Spleen (tissue), 11 donors: ENCODE measurements at regions not wholly inside any gene's neighbourhood (a gene's known extent, or its start where the extent isn't known, plus 50 kb on each side); places are given as distances from the start of the nearest gene placed in this dataset.

Source experiments
- DNase-seq: peaks from one replicate; pipeline ENCODE4 v3.0.0-alpha.2; 2020
- H3K27ac ChIP-seq, 8 donors: fragments of 200-600 bp; sonication (generic) in 7 of 8; 1 replicate in 4 of 8; 2 replicates in 4 of 8; pipeline versions ENCODE4 v1.5.0 to v1.8.0; 2016 to 2021; ENCODE audit warnings: inconsistent platforms in 4 of 8, mild to moderate bottlenecking in 4 of 8, moderate library complexity in 1 of 8
- H3K27me3 ChIP-seq, 7 donors: fragments of 200-600 bp; sonication (generic) in 6 of 7; replicated peaks in 1 of 7; 1 replicate in 4 of 7; 2 replicates in 3 of 7; pipeline versions ENCODE4 v1.5.0 to v1.8.0; 2016 to 2021; ENCODE audit warnings: inconsistent platforms in 3 of 7, mild to moderate bottlenecking in 1 of 7
- H3K36me3 ChIP-seq, 6 donors: fragments of 200-600 bp; sonication (generic) in 5 of 6; 1 replicate in 4 of 6; 2 replicates in 2 of 6; pipeline versions ENCODE4 v1.5.0 to v1.8.0; 2016 to 2021; ENCODE audit warnings: inconsistent platforms in 2 of 6
- H3K4me1 ChIP-seq, 6 donors: fragments of 200-600 bp; sonication (generic) in 5 of 6; 1 replicate in 3 of 6; 2 replicates in 3 of 6; pipeline versions ENCODE4 v1.5.0 to v1.8.0; 2016 to 2021; ENCODE audit warnings: inconsistent platforms in 3 of 6
- H3K4me3 ChIP-seq, 8 donors: fragments of 200-600 bp; sonication (generic) in 7 of 8; 1 replicate in 4 of 8; 2 replicates in 4 of 8; pipeline versions ENCODE4 v1.5.0 to v1.8.0; 2016 to 2021; ENCODE audit warnings: inconsistent platforms in 4 of 8, mild to moderate bottlenecking in 4 of 8, moderate library complexity in 2 of 8
- H3K9me3 ChIP-seq, 8 donors: fragments of 200-600 bp; sonication (generic) in 7 of 8; 1 replicate in 4 of 8; 2 replicates in 4 of 8; pipeline versions ENCODE4 v1.5.0 to v1.8.0; 2016 to 2021; ENCODE audit warnings: inconsistent platforms in 4 of 8
- CTCF ChIP-seq, 11 experiments: fragments of 200-600 bp in 7 of 11; fragments of 450-650 bp in 4 of 11; sonication (generic) in 4 of 11; IDR thresholded peaks in 8 of 11; conservative IDR thresholded peaks in 3 of 11; 1 replicate in 7 of 11; 2 replicates in 4 of 11; pipeline versions ENCODE4 v1.4.0 to v1.8.0; 2016 to 2021; ENCODE audit warnings: antibody characterized with exemption in 11 of 11, inconsistent platforms in 4 of 11, mild to moderate bottlenecking in 1 of 11
- POLR2A ChIP-seq, 3 donors: fragments of 450-650 bp; IDR thresholded peaks; one replicate each; pipeline ENCODE4 v1.5.1; 2017; ENCODE audit warnings: antibody characterized with exemption in 3 of 3, mild to moderate bottlenecking in 1 of 3
- POLR2AphosphoS5 ChIP-seq, 3 donors: sonication (generic); formaldehyde crosslinking; IDR thresholded peaks; one replicate each; pipeline ENCODE4 v1.5.1; 2017; ENCODE audit warnings: antibody characterized with exemption in 3 of 3
- WGBS, 5 donors: extraction: QIAGEN DNeasy Blood & Tissue Kit in 3 of 5; methylation state at CpG; one replicate each; pipeline versions ENCODE4 v1.1.5 to v1.1.7; 2013 to 2018; 5-methylcytosine and 5-hydroxymethylcytosine counted together
- intact Hi-C: fragments of 100-400 bp; cut with DNase I; formaldehyde crosslinking; loops from one replicate; pipeline ENCODE4 v1.15.0; 2023; ENCODE audit warnings: low total_unique reads
- donor health status: healthy with polysubstance abuse.
- donor health status: DM: no; HTN: no; CAD: no; lungs with moderate emphysema.
- donor health status: DM: no; HTN: no; CAD: no.
- donor health status: Bipolar disorder and iron deficiency.
- donor health status: healthy.
- donor health status: DM: no; HTN: no; CAD: no.
- donor health status: DM: yes; HTN: yes; CAD: no.

- DNase-seq = no peak
- Histone ChIP-seq H3K4me3 (no peak overlapping the region), H3K27me3 (no peaks in the 10 kb centered on the region), H3K4me1 (no peaks in the 10 kb centered on the region), H3K36me3 (no peaks in the 10 kb centered on the region), H3K9me3 (no peaks in the 10 kb centered on the region), H3K27ac (no peak overlapping the region)
- intact Hi-C loops = no loop called here
- TF ChIP-seq POLR2A (IDR thresholded peaks at IDR 0.05) (no peak), POLR2AphosphoS5 (IDR thresholded peaks at IDR 0.05) (no peak), CTCF (IDR thresholded peaks at IDR 0.05 in 8 of 11, conservative IDR thresholded peaks at IDR 0.05 in 3 of 11) (no peak)
- 69 to 94% (median 89%) methylated on average over 6 of the region's 6 CpGs for WGBS, 5 donors
Observed at GRCh38 chr18:7457262-7457661, 109.9 kb upstream of the PTPRM start.

- intact Hi-C loops = no loop called here
- 17 to 82% (median 63%) methylated on average over 1 of the region's 1 CpG for WGBS, 5 donors
- TF ChIP-seq POLR2A (IDR thresholded peaks at IDR 0.05) (no peak), POLR2AphosphoS5 (IDR thresholded peaks at IDR 0.05) (no peak), CTCF (IDR thresholded peaks at IDR 0.05 in 8 of 11, conservative IDR thresholded peaks at IDR 0.05 in 3 of 11) (no peak)
Observed at GRCh38 chr18:7458884-7459283, 108.2 kb upstream of the PTPRM start.

GRCh38 chr18:7459851-7460770 lies 107.0 kb upstream of the PTPRM start:
- no peak for DNase-seq
- TF ChIP-seq POLR2A (IDR thresholded peaks at IDR 0.05) (no peak), CTCF (IDR thresholded peaks at IDR 0.05 in 8 of 11, conservative IDR thresholded peaks at IDR 0.05 in 3 of 11) (no peak), POLR2AphosphoS5 (IDR thresholded peaks at IDR 0.05) (no peak)
- no peaks in the 10 kb centered on the region for H3K27me3 ChIP-seq
- H3K4me3 ChIP-seq = no peak overlapping the region
- no peaks in the 10 kb centered on the region for H3K4me1 ChIP-seq
- 78 to 88% (median 84%) methylated on average over 20 to 25 of the region's 25 CpGs for WGBS, 5 donors
- no peaks in the 10 kb centered on the region for H3K9me3 ChIP-seq
- H3K27ac ChIP-seq = no peak overlapping the region
- H3K36me3 ChIP-seq = no peaks in the 10 kb centered on the region
- intact Hi-C loops = no loop called here

More at GRCh38 chr18:7458884-7459283, 108.2 kb upstream of the PTPRM start:
- Histone ChIP-seq H3K27me3 (no peaks in the 10 kb centered on the region), H3K4me3 (no peak overlapping the region), H3K4me1 (no peaks in the 10 kb centered on the region), H3K9me3 (no peaks in the 10 kb centered on the region), H3K36me3 (no peaks in the 10 kb centered on the region), H3K27ac (no peak overlapping the region)
- DNase-seq = no peak

GRCh38 chr18:7464245-7464966 lies 102.7 kb upstream of the PTPRM start:
- Histone ChIP-seq H3K27ac (no peak overlapping the region), H3K4me1 (peaks cover 0 to 4% (median 0%) of the 10 kb centered on the region in 6 donors), H3K4me3 (no peak overlapping the region), H3K27me3 (no peaks in the 10 kb centered on the region), H3K9me3 (no peaks in the 10 kb centered on the region), H3K36me3 (no peaks in the 10 kb centered on the region)
- 86 to 90% (median 88%) methylated on average over 1 of the region's 1 CpG for WGBS, 5 donors
- intact Hi-C loops = no loop called here
- TF ChIP-seq CTCF (IDR thresholded peaks at IDR 0.05 in 8 of 11, conservative IDR thresholded peaks at IDR 0.05 in 3 of 11) (no peak), POLR2A (IDR thresholded peaks at IDR 0.05) (no peak)
- no peak for DNase-seq
